Neuronal stem cell (in vitro differentiated cells): ENCODE measurements at regions not wholly inside any gene's neighbourhood (a gene's known extent, or its start where the extent isn't known, plus 50 kb on each side); places are given as distances from the start of the nearest gene placed in this dataset.

Experiments
- DNase-seq: peaks from one replicate; pipeline ENCODE4 v3.0.0-alpha.2; 2013; ENCODE audit warnings: low spot score
- H2AFZ ChIP-seq: one replicate; pipeline ENCODE4 v1.6.1; 2013; ENCODE audit warnings: mild to moderate bottlenecking, low read length, inconsistent platforms
- H2AK5ac ChIP-seq: 2 replicates; pipeline ENCODE4 v1.6.1; 2013; ENCODE audit warnings: low read depth, mild to moderate bottlenecking, inconsistent platforms, low read length, moderate library complexity, mixed read lengths
- H2BK120ac ChIP-seq: 2 replicates; pipeline ENCODE4 v1.6.1; 2013; ENCODE audit warnings: low read depth, mild to moderate bottlenecking, inconsistent platforms, low read length, moderate library complexity, mixed read lengths
- H2BK12ac ChIP-seq: one replicate; pipeline ENCODE4 v1.6.1; 2013; ENCODE audit warnings: low read length, inconsistent platforms
- H2BK15ac ChIP-seq: 2 replicates; pipeline ENCODE4 v1.6.1; 2013; ENCODE audit warnings: mild to moderate bottlenecking, low read length, inconsistent platforms, mixed read lengths
- H2BK5ac ChIP-seq: one replicate; pipeline ENCODE4 v1.6.1; 2013; ENCODE audit warnings: inconsistent platforms, mild to moderate bottlenecking, low read length, moderate library complexity
- H3K14ac ChIP-seq: one replicate; pipeline ENCODE4 v1.6.1; 2013; ENCODE audit warnings: low read length, inconsistent platforms
- H3K18ac ChIP-seq: 2 replicates; pipeline ENCODE4 v1.6.1; 2013; ENCODE audit warnings: low read length, inconsistent platforms
- H3K23ac ChIP-seq: 2 replicates; pipeline ENCODE4 v1.6.1; 2013; ENCODE audit warnings: low read depth, mild to moderate bottlenecking, mixed read lengths, low read length, inconsistent platforms; ENCODE audit not compliant: poor library complexity
- H3K27ac ChIP-seq: replicated peaks from 3 replicates; pipeline ENCODE4 v1.5.1; 2013; ENCODE audit warnings: low read length, inconsistent platforms
- H3K27me3 ChIP-seq, 3 experiments: 2 replicates each; pipeline ENCODE4 v1.6.1; 2013; ENCODE audit warnings: low read length in 3 of 3, mild to moderate bottlenecking in 2 of 3, inconsistent platforms in 1 of 3, low read depth in 1 of 3, mixed read lengths in 1 of 3, moderate library complexity in 1 of 3; ENCODE audit not compliant: control insufficient read depth in 3 of 3, insufficient read depth in 3 of 3
- H3K36me3 ChIP-seq, 2 donors: replicated peaks in 1 of 2; 2 replicates each; pipeline ENCODE4 v1.6.1; 2013; ENCODE audit warnings: low read length in 2 of 2; ENCODE audit not compliant: control insufficient read depth in 2 of 2, insufficient read depth in 2 of 2
- H3K4ac ChIP-seq: 2 replicates; pipeline ENCODE4 v1.6.1; 2013; ENCODE audit warnings: inconsistent platforms, mild to moderate bottlenecking, low read length, moderate library complexity
- H3K4me1 ChIP-seq, 2 donors: 1 replicate in 1 of 2; 2 replicates in 1 of 2; pipeline ENCODE4 v1.6.1; 2013; ENCODE audit warnings: low read length in 2 of 2, low read depth in 1 of 2; ENCODE audit not compliant: control insufficient read depth in 2 of 2, insufficient read depth in 1 of 2
- H3K4me2 ChIP-seq: one replicate; pipeline ENCODE4 v1.6.1; 2013; ENCODE audit warnings: mild to moderate bottlenecking, low read length, inconsistent platforms; ENCODE audit not compliant: insufficient read depth, poor library complexity, severe bottlenecking
- H3K4me3 ChIP-seq, 2 donors: 2 replicates each; pipeline ENCODE4 v1.5.1; 2013; ENCODE audit warnings: low read length in 2 of 2, mild to moderate bottlenecking in 2 of 2, inconsistent platforms in 1 of 2, moderate library complexity in 1 of 2
- H3K79me1 ChIP-seq: one replicate; pipeline ENCODE4 v1.6.1; 2013; ENCODE audit warnings: low read depth, mild to moderate bottlenecking, inconsistent platforms, low read length, moderate library complexity
- H3K9ac ChIP-seq: one replicate; pipeline ENCODE4 v1.6.1; 2013; ENCODE audit warnings: mild to moderate bottlenecking, low read depth, low read length, inconsistent platforms; ENCODE audit not compliant: poor library complexity
- H3K9me3 ChIP-seq, 2 donors: replicated peaks in 1 of 2; 2 replicates each; pipeline versions ENCODE3 to v1.6.1; 2013; ENCODE audit warnings: low read length in 2 of 2, mild to moderate bottlenecking in 2 of 2, inconsistent platforms in 1 of 2, low read depth in 1 of 2, mixed read lengths in 1 of 2, moderate library complexity in 1 of 2; ENCODE audit not compliant: control insufficient read depth in 2 of 2, insufficient read depth in 1 of 2
- H4K8ac ChIP-seq: one replicate; pipeline ENCODE4 v1.6.1; 2013; ENCODE audit warnings: low read depth, mild to moderate bottlenecking, inconsistent platforms, low read length, moderate library complexity
- H4K91ac ChIP-seq: one replicate; pipeline ENCODE4 v1.6.1; 2013; ENCODE audit warnings: low read length, low read depth, mild to moderate bottlenecking, inconsistent platforms; ENCODE audit not compliant: poor library complexity
- WGBS, 2 donors: extraction: QIAGEN DNeasy Blood & Tissue Kit; methylation state at CpG; one replicate each; pipeline ENCODE4 v1.1.7; 2013; ENCODE audit warnings: missing lambda C conversion rate in 2 of 2, mixed read lengths in 1 of 2; ENCODE audit not compliant: insufficient read length in 2 of 2, insufficient replicate concordance in 1 of 2; ENCODE audit errors: extremely low coverage in 2 of 2; 5-methylcytosine and 5-hydroxymethylcytosine counted together

- H3K4me2 ChIP-seq, result no peak overlapping the region
- H2BK12ac ChIP-seq, result no peak overlapping the region
- no peaks in the 10 kb centered on the region for H3K27me3 ChIP-seq
- no peaks in the 10 kb centered on the region for H3K9me3 ChIP-seq
- DNase-seq, result no peak
- no peak overlapping the region for H2BK120ac ChIP-seq
- H2BK15ac ChIP-seq, result no peak overlapping the region
- H3K27ac ChIP-seq, result no peak overlapping the region
- no peak overlapping the region for H3K18ac ChIP-seq
- 100% methylated on average over 1 of the region's 1 CpG; no CpG with 5 or more reads in 1 of the 2 donors for WGBS, 2 donors
- no peak overlapping the region for H3K4ac ChIP-seq
- no peaks in the 10 kb centered on the region for H3K79me1 ChIP-seq
- H4K8ac ChIP-seq, result no peak overlapping the region
- H4K91ac ChIP-seq, result no peak overlapping the region
- H2AK5ac ChIP-seq, result no peak overlapping the region
- no peak overlapping the region for H3K23ac ChIP-seq
- no peaks in the 10 kb centered on the region for H3K4me1 ChIP-seq
- no peak overlapping the region for H2BK5ac ChIP-seq
- H3K9ac ChIP-seq, result no peak overlapping the region
- no peak overlapping the region for H3K14ac ChIP-seq
- H2AFZ ChIP-seq, result no peak overlapping the region
- H3K36me3 ChIP-seq, result no peaks in the 10 kb centered on the region
- H3K4me3 ChIP-seq, result no peak overlapping the region
These were observed 140.3 kb upstream of the CDH18 start for GRCh38 chr5:20128343-20128742.

GRCh38 chr5:20114526-20114925 is 126.5 kb upstream of the CDH18 start:
- Histone ChIP-seq H3K9ac (no peak overlapping the region), H2BK15ac (no peak overlapping the region), H2BK5ac (no peak overlapping the region), H3K18ac (no peak overlapping the region), H4K91ac (no peak overlapping the region), H3K14ac (no peak overlapping the region), H3K4ac (no peak overlapping the region), H2BK12ac (no peak overlapping the region), H3K9me3 (no peaks in the 10 kb centered on the region), H4K8ac (no peak overlapping the region), H3K27ac (no peak overlapping the region), H3K4me3 (no peak overlapping the region), H3K36me3 (no peaks in the 10 kb centered on the region), H3K4me2 (no peak overlapping the region), H2AK5ac (no peak overlapping the region), H3K23ac (no peak overlapping the region), H3K79me1 (no peaks in the 10 kb centered on the region), H2AFZ (no peak overlapping the region), H3K4me1 (no peaks in the 10 kb centered on the region), H3K27me3 (no peaks in the 10 kb centered on the region), H2BK120ac (no peak overlapping the region)
- no CpG with 5 or more reads among the region's 1 CpG for WGBS, 2 donors
- DNase-seq, result no peak

- Histone ChIP-seq H2BK12ac (no peak overlapping the region), H2AK5ac (no peak overlapping the region), H3K18ac (no peak overlapping the region), H3K36me3 (no peaks in the 10 kb centered on the region), H4K8ac (no peak overlapping the region), H3K4me3 (no peak overlapping the region), H2BK5ac (no peak overlapping the region), H2AFZ (no peak overlapping the region), H3K27ac (no peak overlapping the region), H3K4ac (no peak overlapping the region), H2BK15ac (no peak overlapping the region), H3K23ac (no peak overlapping the region), H3K4me2 (no peak overlapping the region), H3K4me1 (no peaks in the 10 kb centered on the region), H2BK120ac (no peak overlapping the region), H4K91ac (no peak overlapping the region), H3K27me3 (no peaks in the 10 kb centered on the region), H3K79me1 (no peaks in the 10 kb centered on the region), H3K9ac (no peak overlapping the region), H3K9me3 (no peaks in the 10 kb centered on the region), H3K14ac (no peak overlapping the region)
- WGBS, 2 donors, result no CpG with 5 or more reads among the region's 4 CpGs
- DNase-seq, result no peak
These were observed 125.9 kb upstream of the CDH18 start for GRCh38 chr5:20113931-20114330.

- Histone ChIP-seq H2BK12ac (no peak overlapping the region), H3K27ac (no peak overlapping the region), H3K79me1 (no peaks in the 10 kb centered on the region), H3K23ac (no peak overlapping the region), H4K8ac (no peak overlapping the region), H3K27me3 (no peaks in the 10 kb centered on the region), H2AK5ac (no peak overlapping the region), H3K9me3 (no peaks in the 10 kb centered on the region), H3K9ac (no peak overlapping the region), H3K4me1 (no peaks in the 10 kb centered on the region), H4K91ac (no peak overlapping the region), H3K36me3 (no peaks in the 10 kb centered on the region), H2BK5ac (no peak overlapping the region), H3K18ac (no peak overlapping the region), H3K14ac (no peak overlapping the region), H3K4ac (no peak overlapping the region), H2BK15ac (no peak overlapping the region), H3K4me2 (no peak overlapping the region), H3K4me3 (no peak overlapping the region), H2BK120ac (no peak overlapping the region), H2AFZ (no peak overlapping the region)
- DNase-seq, result no peak
- WGBS, 2 donors, result no CpG with 5 or more reads among the region's 2 CpGs
These were observed 125.2 kb upstream of the CDH18 start for GRCh38 chr5:20113031-20113715.
